OCI-LY1 (cell line): ENCODE measurements at regions not wholly inside any gene's neighbourhood (a gene's known extent, or its start where the extent isn't known, plus 50 kb on each side); places are given as distances from the start of the nearest gene placed in this dataset.

Source experiments
- H2AFZ ChIP-seq: fragments of 200-600 bp; sonication (generic), shearing (Covaris generic); 2 replicates; pipeline ENCODE4 v1.6.0; 2014; ENCODE audit warnings: antibody characterized with exemption, mild to moderate bottlenecking, low read length
- H3F3A ChIP-seq: fragments of 200-600 bp; sonication (generic), shearing (Covaris generic); 2 replicates; pipeline ENCODE4 v1.6.0; 2014; ENCODE audit warnings: mild to moderate bottlenecking, antibody characterized with exemption, low read length, moderate library complexity; ENCODE audit not compliant: insufficient read depth
- H3K27ac ChIP-seq: fragments of 200-600 bp; sonication (generic); 2 replicates; pipeline ENCODE4 v1.5.1; 2014; ENCODE audit warnings: low read length, mixed run types, mild to moderate bottlenecking, low read depth; ENCODE audit not compliant: poor library complexity, severe bottlenecking
- H3K27me3 ChIP-seq: fragments of 200-600 bp; sonication (generic); 2 replicates; pipeline ENCODE4 v1.6.0; 2014; ENCODE audit warnings: antibody characterized with exemption, mild to moderate bottlenecking, low read length, moderate library complexity; ENCODE audit not compliant: insufficient read depth
- H3K36me3 ChIP-seq: fragments of 200-600 bp; sonication (generic); 2 replicates; pipeline ENCODE4 v1.6.1; 2014; ENCODE audit warnings: mild to moderate bottlenecking, antibody characterized with exemption, low read length, moderate library complexity, mixed read lengths; ENCODE audit not compliant: insufficient read depth
- H3K4me1 ChIP-seq: fragments of 200-600 bp; sonication (generic); 2 replicates; pipeline ENCODE4 v1.5.1; 2014; ENCODE audit warnings: mild to moderate bottlenecking, low read length, moderate library complexity; ENCODE audit not compliant: insufficient read depth, severe bottlenecking
- H3K4me2 ChIP-seq: fragments of 200-600 bp; sonication (generic), shearing (Covaris generic); 2 replicates; pipeline ENCODE4 v1.6.1; 2014; ENCODE audit warnings: low read length
- H3K4me3 ChIP-seq: fragments of 200-600 bp; sonication (generic); 2 replicates; pipeline ENCODE4 v1.5.1; 2014; ENCODE audit warnings: low read length, low read depth, mild to moderate bottlenecking, mixed read lengths; ENCODE audit not compliant: poor library complexity, severe bottlenecking
- H3K79me2 ChIP-seq: fragments of 200-600 bp; shearing (Covaris generic); 2 replicates; pipeline ENCODE4 v1.6.1; 2016; ENCODE audit warnings: mixed run types, low read length, mixed read lengths; ENCODE audit not compliant: insufficient read depth
- H3K9ac ChIP-seq: fragments of 200-600 bp; sonication (generic), shearing (Covaris generic); 2 replicates; pipeline ENCODE4 v1.6.1; 2014; ENCODE audit warnings: mild to moderate bottlenecking, low read length, mixed read lengths
- H3K9me2 ChIP-seq: fragments of 200-600 bp; sonication (generic), shearing (Covaris generic); 2 replicates; pipeline ENCODE4 v1.6.1; 2014; ENCODE audit warnings: low read depth, mild to moderate bottlenecking, low read length, mixed read lengths
- H3K9me3 ChIP-seq: fragments of 200-600 bp; shearing (Covaris generic); 2 replicates; pipeline ENCODE4 v1.6.1; 2014; ENCODE audit warnings: low read length, mixed read lengths
- H4K20me1 ChIP-seq: fragments of 200-600 bp; sonication (generic), shearing (Covaris generic); 2 replicates; pipeline ENCODE4 v1.6.0; 2016; ENCODE audit warnings: mild to moderate bottlenecking, low read length; ENCODE audit not compliant: insufficient read depth
- EZH2 ChIP-seq: fragments of 200-600 bp; sonication (generic), shearing (Covaris generic); IDR thresholded peaks from 2 replicates; pipeline ENCODE4 v1.8.0; 2017; ENCODE audit warnings: borderline replicate concordance, mixed run types, mild to moderate bottlenecking, antibody characterized with exemption, low read length, moderate library complexity, mixed read lengths
- TF ChIP-seq, protein P1 (sequence below): fragments of 200-600 bp; sonication (generic), shearing (Covaris generic); IDR thresholded peaks from 2 replicates; pipeline ENCODE4 v1.5.1; 2017; ENCODE audit warnings: mild to moderate bottlenecking, antibody characterized with exemption, low read length, moderate library complexity, mixed read lengths

DNA sequence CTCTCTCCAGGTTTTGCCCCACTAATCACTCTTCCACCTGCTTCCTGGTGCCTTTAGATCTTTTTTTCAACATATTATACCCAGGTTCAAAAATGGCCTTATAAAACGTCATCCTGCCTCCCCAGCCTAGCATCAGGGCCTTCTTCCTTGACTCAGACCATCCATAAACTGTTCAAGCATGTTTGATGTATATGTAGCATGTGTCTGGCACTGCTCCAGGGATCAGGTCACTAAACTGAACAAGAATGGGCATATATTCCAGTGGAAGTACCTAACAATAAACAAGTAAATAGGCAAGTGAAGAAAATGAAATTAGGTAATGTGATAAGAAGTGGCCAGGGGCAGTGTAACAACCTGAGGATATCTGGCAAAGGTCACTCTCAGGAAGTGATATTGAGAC is 141.2 kb downstream of the TRIB2 start:
- no peaks in the 10 kb centered on the region for H3K79me2 ChIP-seq
- no peak for TF ChIP-seq EZH2
- TF ChIP-seq, protein P1, sequence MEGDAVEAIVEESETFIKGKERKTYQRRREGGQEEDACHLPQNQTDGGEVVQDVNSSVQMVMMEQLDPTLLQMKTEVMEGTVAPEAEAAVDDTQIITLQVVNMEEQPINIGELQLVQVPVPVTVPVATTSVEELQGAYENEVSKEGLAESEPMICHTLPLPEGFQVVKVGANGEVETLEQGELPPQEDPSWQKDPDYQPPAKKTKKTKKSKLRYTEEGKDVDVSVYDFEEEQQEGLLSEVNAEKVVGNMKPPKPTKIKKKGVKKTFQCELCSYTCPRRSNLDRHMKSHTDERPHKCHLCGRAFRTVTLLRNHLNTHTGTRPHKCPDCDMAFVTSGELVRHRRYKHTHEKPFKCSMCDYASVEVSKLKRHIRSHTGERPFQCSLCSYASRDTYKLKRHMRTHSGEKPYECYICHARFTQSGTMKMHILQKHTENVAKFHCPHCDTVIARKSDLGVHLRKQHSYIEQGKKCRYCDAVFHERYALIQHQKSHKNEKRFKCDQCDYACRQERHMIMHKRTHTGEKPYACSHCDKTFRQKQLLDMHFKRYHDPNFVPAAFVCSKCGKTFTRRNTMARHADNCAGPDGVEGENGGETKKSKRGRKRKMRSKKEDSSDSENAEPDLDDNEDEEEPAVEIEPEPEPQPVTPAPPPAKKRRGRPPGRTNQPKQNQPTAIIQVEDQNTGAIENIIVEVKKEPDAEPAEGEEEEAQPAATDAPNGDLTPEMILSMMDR: no peak
- no peaks in the 10 kb centered on the region for H4K20me1 ChIP-seq
- H3K9me2 ChIP-seq: no peaks in the 10 kb centered on the region
- no peaks in the 10 kb centered on the region for H3K27me3 ChIP-seq
- no peak overlapping the region for H3K4me2 ChIP-seq
- no peak overlapping the region for H3K4me3 ChIP-seq
- H2AFZ ChIP-seq: no peak overlapping the region
- H3K9ac ChIP-seq: no peak overlapping the region
- no peak overlapping the region for H3K27ac ChIP-seq
- no peaks in the 10 kb centered on the region for H3K36me3 ChIP-seq
- no peaks in the 10 kb centered on the region for H3K9me3 ChIP-seq
- H3F3A ChIP-seq: no peaks in the 10 kb centered on the region
- no peaks in the 10 kb centered on the region for H3K4me1 ChIP-seq

DNA sequence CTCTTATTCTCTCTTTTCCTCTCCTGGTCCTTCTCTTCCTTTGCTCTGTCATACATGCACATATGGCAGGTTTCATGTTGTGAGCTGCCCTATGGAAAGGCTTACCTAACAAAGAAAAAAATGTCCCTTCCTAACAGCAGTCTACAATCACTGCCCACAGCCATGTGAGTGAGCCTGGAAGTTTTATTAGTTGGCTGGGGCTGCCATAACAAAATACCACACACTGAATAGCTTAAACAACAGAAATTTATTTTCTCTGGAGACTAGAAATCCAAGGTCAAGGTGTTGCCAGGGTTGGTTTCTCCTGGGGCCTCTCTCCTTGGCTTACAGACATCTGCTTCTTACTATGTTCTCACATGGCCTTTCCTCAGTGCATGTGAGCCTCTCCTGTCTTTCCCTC is 142.1 kb downstream of the TRIB2 start:
- H3F3A ChIP-seq: no peaks in the 10 kb centered on the region
- H3K4me1 ChIP-seq: no peaks in the 10 kb centered on the region
- H3K9me3 ChIP-seq: peaks cover 3% of the 10 kb centered on the region
- TF ChIP-seq, protein P1: no peak
- TF ChIP-seq EZH2: no peak
- no peaks in the 10 kb centered on the region for H3K79me2 ChIP-seq
- H4K20me1 ChIP-seq: no peaks in the 10 kb centered on the region
- no peak overlapping the region for H3K4me3 ChIP-seq
- no peak overlapping the region for H3K9ac ChIP-seq
- no peak overlapping the region for H3K27ac ChIP-seq
- H3K27me3 ChIP-seq: no peaks in the 10 kb centered on the region
- no peak overlapping the region for H2AFZ ChIP-seq
- H3K9me2 ChIP-seq: no peaks in the 10 kb centered on the region
- H3K4me2 ChIP-seq: no peak overlapping the region
- H3K36me3 ChIP-seq: no peaks in the 10 kb centered on the region

DNA sequence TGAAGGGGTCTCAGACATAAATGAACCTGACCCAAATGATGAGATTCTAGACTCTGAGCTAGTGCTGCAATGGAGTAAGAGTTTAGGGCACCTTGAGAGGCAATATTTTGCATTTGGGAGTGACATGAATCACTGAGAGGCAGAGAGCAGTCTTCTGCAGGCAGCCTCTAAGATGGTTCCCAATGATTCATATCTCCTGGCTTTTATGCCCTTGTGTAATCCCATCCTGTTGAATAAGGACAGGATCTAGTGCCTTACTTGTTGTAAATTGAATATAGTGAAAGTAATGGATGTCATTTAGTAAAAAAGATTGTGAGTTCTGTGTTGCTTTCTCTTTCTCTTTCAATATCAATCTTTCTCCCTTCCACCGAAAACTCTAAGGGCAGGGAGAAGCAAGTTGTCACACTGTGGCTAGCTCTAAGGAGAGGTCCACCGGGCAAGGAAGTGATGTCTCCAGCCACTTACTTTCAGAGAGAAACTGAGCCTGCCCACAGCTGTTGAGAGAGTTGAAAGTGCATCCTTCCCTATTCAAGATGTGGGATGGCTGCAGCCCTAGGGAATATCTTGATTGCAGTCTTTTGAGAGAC is 144.7 kb downstream of the TRIB2 start:
- Histone ChIP-seq H4K20me1 (no peaks in the 10 kb centered on the region), H3K27me3 (no peaks in the 10 kb centered on the region), H3K79me2 (no peaks in the 10 kb centered on the region), H3K9me3 (peaks cover 7% of the 10 kb centered on the region), H3K4me3 (no peak overlapping the region), H2AFZ (no peak overlapping the region), H3K27ac (no peak overlapping the region), H3K9ac (no peak overlapping the region), H3K4me2 (no peak overlapping the region), H3K9me2 (no peaks in the 10 kb centered on the region), H3F3A (no peaks in the 10 kb centered on the region), H3K36me3 (no peaks in the 10 kb centered on the region), H3K4me1 (no peaks in the 10 kb centered on the region)
- TF ChIP-seq, protein P1: no peak
- no peak for TF ChIP-seq EZH2
